Testis (tissue), 2 donors: ENCODE measurements at regions not wholly inside any gene's neighbourhood (a gene's known extent, or its start where the extent isn't known, plus 50 kb on each side); places are given as distances from the start of the nearest gene placed in this dataset.
A peak's percentile ranks its signal among the peaks of the same experiment; 100 is the strongest.
"Not testable (repeated sequence)": the region's sequence is repeated elsewhere in the genome, so short reads cannot be mapped to it uniquely, and the experiment has no call there.

Experiments
- DNase-seq: peaks from one replicate; pipeline ENCODE4 v3.0.0-alpha.2; 2019
- H3K27ac ChIP-seq, 2 donors: fragments of 200-600 bp; sonication (generic); one replicate each; pipeline ENCODE4 v1.5.1; 2019
- H3K27me3 ChIP-seq: fragments of 200-600 bp; sonication (generic); one replicate; pipeline ENCODE4 v1.5.1; 2019
- H3K36me3 ChIP-seq: fragments of 200-600 bp; sonication (generic); one replicate; pipeline ENCODE4 v1.5.1; 2017; ENCODE audit warnings: low read depth; ENCODE audit errors: missing control alignments
- H3K4me1 ChIP-seq: fragments of 200-600 bp; sonication (generic); one replicate; pipeline ENCODE4 v1.5.1; 2019
- H3K4me3 ChIP-seq, 2 donors: fragments of 200-600 bp; sonication (generic); one replicate each; pipeline ENCODE4 v1.5.1; 2017 to 2019
- H3K9me3 ChIP-seq: fragments of 200-600 bp; sonication (generic); one replicate; pipeline ENCODE4 v1.5.1; 2017
- POLR2A ChIP-seq: fragments of 450-650 bp; IDR thresholded peaks from one replicate; pipeline ENCODE4 v1.6.1; 2017; ENCODE audit warnings: antibody characterized with exemption, mild to moderate bottlenecking, moderate library complexity
- WGBS, 2 donors: methylation state at CpG; one replicate each; pipeline ENCODE4 v1.1.5; 2018; 5-methylcytosine and 5-hydroxymethylcytosine counted together
- intact Hi-C: fragments of 100-400 bp; cut with DNase I; formaldehyde crosslinking; loops from one replicate; pipeline ENCODE4 v1.15.1; 2023; ENCODE audit warnings: low total_unique reads
- TF ChIP-seq, protein P1 (sequence below), 3 experiments: fragments of 450-650 bp in 2 of 3; fragments of 200-600 bp in 1 of 3; sonication (generic) in 1 of 3; IDR thresholded peaks; one replicate each; pipeline ENCODE4 v1.5.1; 2016 to 2019; ENCODE audit warnings: antibody characterized with exemption in 3 of 3, mild to moderate bottlenecking in 2 of 3, moderate library complexity in 1 of 3

DNA sequence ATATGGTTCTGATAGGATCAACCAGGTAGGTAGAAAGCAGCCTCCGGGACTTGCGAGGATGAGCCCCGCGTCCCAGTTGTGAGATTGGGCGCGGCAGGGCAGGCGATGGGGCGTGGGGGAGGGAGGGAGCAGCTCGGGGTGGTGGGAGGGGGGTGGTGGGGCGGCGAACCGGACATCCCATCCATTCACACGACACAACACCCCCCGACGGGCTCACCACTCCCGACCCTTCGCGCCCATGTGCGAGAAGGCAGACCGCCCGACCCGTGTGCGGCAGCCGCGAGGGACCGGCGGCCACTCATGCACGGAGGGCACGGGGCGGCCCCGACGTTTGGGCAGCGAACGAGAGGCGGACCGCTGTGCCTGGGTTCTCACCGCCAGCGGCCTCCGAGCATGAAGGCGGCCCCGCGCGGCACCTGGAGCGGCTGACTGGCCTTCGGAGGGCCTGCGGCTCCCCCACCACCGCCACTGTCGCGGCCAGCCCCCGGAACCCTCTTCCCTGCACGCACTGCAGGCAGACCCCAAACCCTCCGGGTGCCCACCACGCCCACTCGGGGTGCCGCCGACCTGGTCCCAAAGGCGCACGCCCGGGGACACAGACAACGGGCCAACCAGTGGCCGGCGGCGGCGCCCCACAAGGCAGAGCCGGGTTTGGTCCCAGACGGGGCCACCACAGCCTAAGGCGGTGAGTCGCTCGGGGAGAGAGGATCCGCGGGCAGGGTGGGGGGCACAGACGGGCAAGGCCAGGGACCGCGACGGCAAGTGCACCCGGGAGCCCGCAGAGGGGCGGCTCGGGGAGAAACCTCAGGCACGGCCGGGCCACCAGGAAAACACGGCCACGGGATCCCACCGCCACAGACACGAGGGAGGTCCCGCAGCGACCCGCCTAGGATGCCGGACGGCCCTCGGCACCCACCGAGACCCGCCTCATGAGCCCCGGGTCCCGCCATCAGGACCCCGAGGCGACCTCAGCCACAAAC, 769.2 kb upstream of the DEFB115 start:
- intact Hi-C loops, result no loop called here
- no peak for DNase-seq
- H3K36me3 ChIP-seq, result no peaks in the 10 kb centered on the region
- TF ChIP-seq, protein P1, sequence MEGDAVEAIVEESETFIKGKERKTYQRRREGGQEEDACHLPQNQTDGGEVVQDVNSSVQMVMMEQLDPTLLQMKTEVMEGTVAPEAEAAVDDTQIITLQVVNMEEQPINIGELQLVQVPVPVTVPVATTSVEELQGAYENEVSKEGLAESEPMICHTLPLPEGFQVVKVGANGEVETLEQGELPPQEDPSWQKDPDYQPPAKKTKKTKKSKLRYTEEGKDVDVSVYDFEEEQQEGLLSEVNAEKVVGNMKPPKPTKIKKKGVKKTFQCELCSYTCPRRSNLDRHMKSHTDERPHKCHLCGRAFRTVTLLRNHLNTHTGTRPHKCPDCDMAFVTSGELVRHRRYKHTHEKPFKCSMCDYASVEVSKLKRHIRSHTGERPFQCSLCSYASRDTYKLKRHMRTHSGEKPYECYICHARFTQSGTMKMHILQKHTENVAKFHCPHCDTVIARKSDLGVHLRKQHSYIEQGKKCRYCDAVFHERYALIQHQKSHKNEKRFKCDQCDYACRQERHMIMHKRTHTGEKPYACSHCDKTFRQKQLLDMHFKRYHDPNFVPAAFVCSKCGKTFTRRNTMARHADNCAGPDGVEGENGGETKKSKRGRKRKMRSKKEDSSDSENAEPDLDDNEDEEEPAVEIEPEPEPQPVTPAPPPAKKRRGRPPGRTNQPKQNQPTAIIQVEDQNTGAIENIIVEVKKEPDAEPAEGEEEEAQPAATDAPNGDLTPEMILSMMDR (IDR thresholded peaks at IDR 0.05), result no peak
- no peak for TF ChIP-seq POLR2A
- no peaks in the 10 kb centered on the region for H3K4me1 ChIP-seq
- 22 to 23% methylated on average over 24 to 92 of the region's 97 CpGs for WGBS, 2 donors
- H3K27ac ChIP-seq, result no peak overlapping the region
- H3K9me3 ChIP-seq, result no peaks in the 10 kb centered on the region
- H3K4me3 ChIP-seq, result peak overlapping the region in 1 of 2 donors; percentile 23
- H3K27me3 ChIP-seq, result no peaks in the 10 kb centered on the region

DNA sequence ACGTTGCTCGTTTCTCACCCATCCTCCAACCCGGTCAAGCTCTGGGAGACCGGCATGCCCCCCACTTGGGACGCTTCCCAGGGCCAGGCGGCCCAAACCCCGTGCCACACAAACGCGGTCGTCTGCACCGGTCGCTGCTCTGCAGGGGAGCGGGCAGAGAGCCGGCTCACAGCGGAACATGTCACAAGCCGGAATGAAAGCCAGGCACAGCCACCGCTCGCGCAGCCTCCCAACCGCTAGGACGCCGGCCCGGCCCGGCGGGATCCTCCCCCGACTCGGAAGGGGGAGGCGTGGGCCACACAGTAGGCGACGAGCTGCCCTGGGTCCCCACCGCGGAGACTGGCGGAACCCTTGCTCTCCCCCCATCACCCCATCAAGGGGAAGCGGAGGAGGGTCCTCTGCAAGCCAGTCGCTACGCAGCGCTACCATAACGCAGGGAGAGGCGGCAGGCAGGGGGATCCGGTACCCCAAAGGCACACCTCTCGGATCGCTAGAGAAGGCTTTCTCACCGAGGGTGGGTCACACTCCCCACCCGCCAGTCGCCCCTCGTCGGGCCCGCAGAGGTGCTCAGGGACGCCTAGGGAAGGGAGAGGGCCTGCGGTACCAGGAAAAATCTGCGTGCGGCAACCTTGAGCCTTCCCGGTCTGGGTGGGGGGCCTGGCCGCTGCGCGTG, 768.4 kb upstream of the DEFB115 start:
- H3K9me3 ChIP-seq, result no peaks in the 10 kb centered on the region
- peak overlapping the region in 1 of 2 donors; percentile 23 for H3K4me3 ChIP-seq
- WGBS, 2 donors, result 0 to 6% methylated on average over 5 to 50 of the region's 56 CpGs
- no peaks in the 10 kb centered on the region for H3K4me1 ChIP-seq
- no peak for DNase-seq
- intact Hi-C loops, result no loop called here
- TF ChIP-seq, protein P1 (IDR thresholded peaks at IDR 0.05), result no peak
- no peak for TF ChIP-seq POLR2A
- H3K36me3 ChIP-seq, result no peaks in the 10 kb centered on the region
- H3K27me3 ChIP-seq, result no peaks in the 10 kb centered on the region
- no peak overlapping the region for H3K27ac ChIP-seq

DNA sequence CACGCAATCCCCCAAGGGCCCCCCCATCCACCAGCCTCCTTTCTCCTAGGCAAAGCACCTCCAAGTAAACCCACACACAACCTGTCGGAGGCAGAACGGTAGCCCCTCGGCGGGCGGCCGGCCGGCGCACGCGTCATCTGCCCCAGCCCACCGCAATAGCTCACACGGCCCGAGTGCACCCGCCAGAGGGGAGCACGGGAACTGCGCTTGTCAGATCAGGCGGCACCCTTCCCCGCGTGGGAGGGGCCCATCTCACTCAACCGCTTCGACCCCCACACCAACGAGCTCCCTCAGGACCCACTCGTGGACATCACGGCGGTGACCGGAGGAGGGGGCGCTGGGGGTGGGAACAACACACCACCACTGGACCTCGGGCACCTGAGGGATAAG, 767.9 kb upstream of the DEFB115 start:
- Histone ChIP-seq H3K36me3 (no peaks in the 10 kb centered on the region), H3K4me3 (peak overlapping the region in 1 of 2 donors; percentile 23), H3K9me3 (no peaks in the 10 kb centered on the region), H3K27me3 (no peaks in the 10 kb centered on the region), H3K27ac (no peak overlapping the region), H3K4me1 (no peaks in the 10 kb centered on the region)
- no peak for DNase-seq
- TF ChIP-seq POLR2A, result no peak
- TF ChIP-seq, protein P1 (IDR thresholded peaks at IDR 0.05), result no peak
- 20 to 39% methylated on average over 7 to 29 of the region's 29 CpGs for WGBS, 2 donors
- intact Hi-C loops, result no loop called here

DNA sequence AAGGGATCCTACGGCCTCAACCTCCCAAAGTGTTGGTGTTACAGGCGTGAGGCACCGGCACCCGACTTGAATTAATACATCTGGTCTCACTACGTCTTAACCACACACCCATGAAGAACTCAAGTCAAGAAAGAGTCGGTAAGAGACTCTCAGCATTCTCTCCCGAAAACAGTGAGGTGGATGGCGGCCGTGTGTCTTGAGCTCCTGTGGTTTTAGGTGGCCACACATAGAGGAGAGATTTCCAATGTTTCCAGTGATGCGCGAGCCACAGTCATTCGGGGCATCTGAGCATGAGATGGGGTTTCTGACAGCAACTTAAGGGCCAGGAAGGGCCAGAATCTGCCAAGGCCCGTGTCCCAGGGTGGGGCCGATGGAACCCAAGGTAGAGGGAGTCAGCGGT, 766.4 kb upstream of the DEFB115 start:
- WGBS, 2 donors, result 77 to 84% methylated on average over 10 to 15 of the region's 15 CpGs
- TF ChIP-seq POLR2A, result no peak
- TF ChIP-seq, protein P1 (IDR thresholded peaks at IDR 0.05), result no peak

DNA sequence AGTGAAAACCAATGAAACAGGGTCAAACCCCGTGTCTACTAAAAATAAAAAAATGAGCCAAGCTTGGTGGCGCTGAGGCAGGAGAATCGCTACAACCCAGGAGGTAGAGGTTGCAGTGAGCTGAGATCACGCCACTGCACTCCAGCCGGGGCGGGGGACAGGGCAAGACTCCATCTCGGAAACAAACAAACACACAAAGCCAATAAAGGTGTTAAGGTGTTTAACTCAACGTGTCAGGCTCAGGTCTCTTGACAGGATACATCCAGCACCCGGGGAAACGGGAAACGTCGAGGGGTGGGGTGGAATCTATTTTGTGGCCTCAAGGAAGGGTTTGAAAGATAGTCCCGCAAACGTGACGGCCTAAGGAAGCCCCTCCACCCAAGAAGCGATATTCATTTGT, 760.8 kb upstream of the DEFB115 start:
- 56 to 69% methylated on average over 9 to 16 of the region's 16 CpGs for WGBS, 2 donors
- H3K4me3 ChIP-seq, H3K27me3 ChIP-seq, DNase-seq, H3K27ac ChIP-seq, H3K9me3 ChIP-seq, H3K36me3 ChIP-seq, H3K4me1 ChIP-seq, intact Hi-C loops: not testable (repeated sequence)

More for the DNA sequence above, 766.4 kb upstream of the DEFB115 start:
- H3K4me1 ChIP-seq, result no peaks in the 10 kb centered on the region
- no peaks in the 10 kb centered on the region for H3K36me3 ChIP-seq
- no peaks in the 10 kb centered on the region for H3K9me3 ChIP-seq
- intact Hi-C loops, result no loop called here
- H3K27me3 ChIP-seq, result no peaks in the 10 kb centered on the region
- no peak overlapping the region for H3K4me3 ChIP-seq
- no peak for DNase-seq
- no peak overlapping the region for H3K27ac ChIP-seq

DNA sequence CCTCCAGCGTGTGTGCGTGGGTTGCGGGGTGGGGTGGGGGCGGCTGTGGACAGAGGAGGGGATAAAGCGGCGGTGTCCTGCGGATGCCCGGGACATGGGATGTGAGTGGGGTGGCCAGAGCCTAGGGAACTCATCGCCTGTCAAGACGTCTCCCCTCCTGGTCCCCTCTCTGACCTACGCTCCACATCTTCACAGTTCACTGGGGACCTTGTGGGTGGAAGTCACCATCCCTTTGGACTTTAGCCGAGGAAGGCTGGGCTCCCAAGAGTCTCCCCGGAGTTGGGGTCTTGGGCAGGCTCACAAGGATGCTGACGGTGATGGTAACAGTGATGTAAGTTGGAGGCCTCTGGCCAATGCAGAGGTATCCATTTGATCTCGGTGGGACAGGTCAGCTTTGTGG, 760.3 kb upstream of the DEFB115 start:
- H3K27ac ChIP-seq, H3K9me3 ChIP-seq, DNase-seq, H3K4me3 ChIP-seq, H3K4me1 ChIP-seq, intact Hi-C loops, H3K27me3 ChIP-seq, H3K36me3 ChIP-seq: not testable (repeated sequence)
- 83 to 84% methylated on average over 15 of the region's 15 CpGs for WGBS, 2 donors
